GM19328 (cell line): ENCODE measurements at regions not wholly inside any gene's neighbourhood (a gene's known extent, or its start where the extent isn't known, plus 50 kb on each side); places are given as distances from the start of the nearest gene placed in this dataset.

ENCODE experiments used
- ATAC-seq: cut with Tn5 transposase; IDR thresholded peaks from one replicate; pipeline ENCODE4 v1.9.1; 2021; ENCODE audit warnings: mild to moderate bottlenecking, moderate library complexity; ENCODE audit not compliant: unreplicated experiment

- ATAC-seq: no peak
These were observed 431.7 kb upstream of the KLF6 start for GRCh38 chr10:4216726-4217125.

- no peak for ATAC-seq
These were observed 431.1 kb upstream of the KLF6 start for GRCh38 chr10:4215963-4216575.

GRCh38 chr10:4215485-4215884 is 430.5 kb upstream of the KLF6 start:
- no peak for ATAC-seq

GRCh38 chr10:4214908-4215307 is 429.9 kb upstream of the KLF6 start:
- ATAC-seq: no peak

- no peak for ATAC-seq
These were observed 428.4 kb upstream of the KLF6 start for GRCh38 chr10:4213441-4213840.

- no peak for ATAC-seq
These were observed 427.2 kb upstream of the KLF6 start for GRCh38 chr10:4212111-4212630.

- ATAC-seq: no peak
These were observed 423.5 kb upstream of the KLF6 start for GRCh38 chr10:4208499-4208898.

GRCh38 chr10:4205113-4205512 is 420.1 kb upstream of the KLF6 start:
- ATAC-seq: no peak

- no peak for ATAC-seq
These were observed 417.9 kb upstream of the KLF6 start for GRCh38 chr10:4202938-4203337.

- ATAC-seq: no peak
These were observed 417.1 kb upstream of the KLF6 start for GRCh38 chr10:4201866-4202825.

- ATAC-seq: no peak
These were observed 414.2 kb upstream of the KLF6 start for GRCh38 chr10:4199196-4199595.

- ATAC-seq: no peak
These were observed 413.2 kb upstream of the KLF6 start for GRCh38 chr10:4198216-4198615.

GRCh38 chr10:4197676-4198075 is 412.7 kb upstream of the KLF6 start:
- ATAC-seq: no peak

GRCh38 chr10:4196771-4197390 is 411.9 kb upstream of the KLF6 start:
- no peak for ATAC-seq

- ATAC-seq: no peak
These were observed 411.2 kb upstream of the KLF6 start for GRCh38 chr10:4196183-4196582.

GRCh38 chr10:4195213-4195612 is 410.2 kb upstream of the KLF6 start:
- no peak for ATAC-seq

- no peak for ATAC-seq
These were observed 409.2 kb upstream of the KLF6 start for GRCh38 chr10:4194231-4194630.

GRCh38 chr10:4191894-4192293 is 406.9 kb upstream of the KLF6 start:
- no peak for ATAC-seq

GRCh38 chr10:4191354-4191753 is 406.3 kb upstream of the KLF6 start:
- ATAC-seq: no peak

- no peak for ATAC-seq
These were observed 405.9 kb upstream of the KLF6 start for GRCh38 chr10:4190876-4191275.

- no peak for ATAC-seq
These were observed 404.3 kb upstream of the KLF6 start for GRCh38 chr10:4189281-4189680.

- ATAC-seq: no peak
These were observed 403.4 kb upstream of the KLF6 start for GRCh38 chr10:4188406-4188805.
